A673 (cell line): ENCODE measurements at regions not wholly inside any gene's neighbourhood (a gene's known extent, or its start where the extent isn't known, plus 50 kb on each side); places are given as distances from the start of the nearest gene placed in this dataset.

Experiments used
- BruUV-seq: library from RNA; stranded (reverse); fragments of 400-500 nt; replicated peaks from 2 replicates; lab custom pipeline; 2021; lab: Mats Ljungman, UMichigan
- CTCF ChIA-PET: fragments of 300-600 bp; sonication (Branson Sonifier 250); formaldehyde crosslinking; loops from one replicate; lab custom pipeline; 2022; ENCODE audit warnings: antibody characterized with exemption; lab: Charles Lee
- POLR2A ChIA-PET: fragments of 300-600 bp; sonication (Branson Sonifier 250); formaldehyde crosslinking; loops from one replicate; lab custom pipeline; 2022; ENCODE audit warnings: antibody characterized with exemption; ENCODE audit not compliant: low non-redundant PET; lab: Charles Lee
- DNase-seq: peaks from one replicate; pipeline ENCODE4 v3.0.0-alpha.2; 2015; ENCODE audit warnings: low spot score
- H3K27ac ChIP-seq: fragments of 200-600 bp; sonication (generic); 2 replicates; pipeline ENCODE4 v1.5.1; 2016; ENCODE audit warnings: mixed run types, low read depth, mild to moderate bottlenecking, mixed read lengths, antibody characterized with exemption, low read length; ENCODE audit not compliant: poor library complexity, severe bottlenecking
- H3K27me3 ChIP-seq: fragments of 200-600 bp; sonication (generic); replicated peaks from 2 replicates; pipeline ENCODE4 v1.6.1; 2017; ENCODE audit warnings: mixed run types, low read depth, mild to moderate bottlenecking, mixed read lengths, antibody characterized with exemption, low read length; ENCODE audit not compliant: insufficient read depth, poor library complexity
- H3K36me3 ChIP-seq: fragments of 200-600 bp; sonication (generic); 2 replicates; pipeline ENCODE4 v1.6.1; 2016; ENCODE audit warnings: mixed run types, mild to moderate bottlenecking, mixed read lengths, antibody characterized with exemption, low read length; ENCODE audit not compliant: insufficient read depth, poor library complexity, severe bottlenecking
- H3K4me1 ChIP-seq: fragments of 200-600 bp; sonication (generic); 2 replicates; pipeline ENCODE4 v1.6.1; 2017; ENCODE audit warnings: mixed run types, mild to moderate bottlenecking, mixed read lengths, antibody characterized with exemption, low read length; ENCODE audit not compliant: insufficient read depth, poor library complexity, severe bottlenecking
- H3K4me3 ChIP-seq: fragments of 200-600 bp; sonication (generic); 2 replicates; pipeline ENCODE4 v1.5.1; 2016; ENCODE audit warnings: low read depth, mixed run types, mild to moderate bottlenecking, mixed read lengths, low read length; ENCODE audit not compliant: poor library complexity, severe bottlenecking
- H3K9me3 ChIP-seq: fragments of 200-600 bp; sonication (generic); 2 replicates; pipeline ENCODE4 v1.6.1; 2016; ENCODE audit warnings: mixed run types, low read depth, mild to moderate bottlenecking, mixed read lengths, antibody characterized with exemption, low read length; ENCODE audit not compliant: poor library complexity, severe bottlenecking
- EZH2 ChIP-seq: fragments of 200-600 bp; sonication (generic); IDR thresholded peaks from 2 replicates; pipeline ENCODE4 v1.6.1; 2017; ENCODE audit warnings: borderline replicate concordance, low read depth, mild to moderate bottlenecking, mixed read lengths, antibody characterized with exemption, low read length; ENCODE audit not compliant: poor library complexity, severe bottlenecking
- intact Hi-C: fragments of 100-400 bp; cut with micrococcal nuclease; formaldehyde crosslinking; loops from one replicate; pipeline ENCODE4 v1.10.0; 2022; ENCODE audit not compliant: unreplicated experiment
- TF ChIP-seq, protein P1 (sequence below): fragments of 300-800, 200-600 bp; sonication (generic); conservative IDR thresholded peaks from 2 replicates; pipeline ENCODE4 v1.5.1; 2017; ENCODE audit warnings: low read depth, mild to moderate bottlenecking, antibody characterized with exemption, low read length, moderate library complexity, mixed read lengths

- intact Hi-C loops: no loop called here
- ChIA-PET CTCF (no interaction called here), POLR2A (no interaction called here)
- TF ChIP-seq, protein P1, sequence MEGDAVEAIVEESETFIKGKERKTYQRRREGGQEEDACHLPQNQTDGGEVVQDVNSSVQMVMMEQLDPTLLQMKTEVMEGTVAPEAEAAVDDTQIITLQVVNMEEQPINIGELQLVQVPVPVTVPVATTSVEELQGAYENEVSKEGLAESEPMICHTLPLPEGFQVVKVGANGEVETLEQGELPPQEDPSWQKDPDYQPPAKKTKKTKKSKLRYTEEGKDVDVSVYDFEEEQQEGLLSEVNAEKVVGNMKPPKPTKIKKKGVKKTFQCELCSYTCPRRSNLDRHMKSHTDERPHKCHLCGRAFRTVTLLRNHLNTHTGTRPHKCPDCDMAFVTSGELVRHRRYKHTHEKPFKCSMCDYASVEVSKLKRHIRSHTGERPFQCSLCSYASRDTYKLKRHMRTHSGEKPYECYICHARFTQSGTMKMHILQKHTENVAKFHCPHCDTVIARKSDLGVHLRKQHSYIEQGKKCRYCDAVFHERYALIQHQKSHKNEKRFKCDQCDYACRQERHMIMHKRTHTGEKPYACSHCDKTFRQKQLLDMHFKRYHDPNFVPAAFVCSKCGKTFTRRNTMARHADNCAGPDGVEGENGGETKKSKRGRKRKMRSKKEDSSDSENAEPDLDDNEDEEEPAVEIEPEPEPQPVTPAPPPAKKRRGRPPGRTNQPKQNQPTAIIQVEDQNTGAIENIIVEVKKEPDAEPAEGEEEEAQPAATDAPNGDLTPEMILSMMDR: no peak
- TF ChIP-seq EZH2: no peak
- H3K36me3 ChIP-seq: no peaks in the 10 kb centered on the region
- no TSS peak for BruUV-seq
- no peak overlapping the region for H3K27ac ChIP-seq
- H3K4me3 ChIP-seq: no peak overlapping the region
- H3K9me3 ChIP-seq: no peaks in the 10 kb centered on the region
- no peak for DNase-seq
- no peaks in the 10 kb centered on the region for H3K4me1 ChIP-seq
- no peaks in the 10 kb centered on the region for H3K27me3 ChIP-seq
These were observed 311.5 kb downstream of the SV2B start for GRCh38 chr15:91411586-91411985.

DNA sequence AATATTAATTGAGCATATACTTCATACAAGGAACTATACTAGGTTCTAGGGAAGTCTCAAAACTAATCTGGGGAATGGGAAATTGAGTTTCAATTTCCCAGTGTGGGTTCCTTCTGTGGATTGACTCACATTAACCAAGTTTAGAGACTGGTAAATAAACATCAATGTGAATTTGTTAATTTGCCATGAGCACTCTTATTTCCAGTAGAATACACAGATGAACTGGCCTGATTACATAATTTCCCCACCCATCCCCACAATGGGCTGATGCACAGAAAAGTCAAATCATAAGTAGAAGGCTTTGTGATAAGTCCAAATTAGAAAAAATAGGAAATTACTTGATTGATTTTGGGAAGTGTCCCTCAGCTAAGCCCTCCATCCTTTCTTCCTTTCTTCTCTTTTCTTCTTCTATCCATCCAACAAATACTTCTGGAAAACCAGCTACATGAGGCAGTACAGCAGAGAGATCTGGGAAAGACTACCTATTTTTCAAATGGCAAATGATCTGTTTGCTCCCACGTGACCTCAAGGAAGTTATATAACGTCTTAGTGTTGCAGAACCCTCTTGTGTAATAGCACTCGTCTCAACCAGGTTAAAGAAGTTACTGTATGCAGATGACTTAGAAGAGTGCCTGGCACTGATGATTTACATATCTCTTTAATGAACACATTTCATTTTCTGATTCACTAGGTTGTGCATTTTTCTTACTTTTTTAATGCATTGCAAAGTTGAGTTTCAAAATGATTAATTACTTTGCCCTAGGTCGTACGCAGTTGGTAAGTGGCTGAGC is 312.3 kb downstream of the SV2B start:
- no TSS peak for BruUV-seq
- no peak for TF ChIP-seq EZH2
- TF ChIP-seq, protein P1: no peak
- Histone ChIP-seq H3K36me3 (no peaks in the 10 kb centered on the region), H3K27me3 (no peaks in the 10 kb centered on the region), H3K4me3 (no peak overlapping the region), H3K9me3 (no peaks in the 10 kb centered on the region), H3K27ac (no peak overlapping the region), H3K4me1 (no peaks in the 10 kb centered on the region)
- intact Hi-C loops: no loop called here
- POLR2A ChIA-PET: no interaction called here
- no peak for DNase-seq
- CTCF ChIA-PET: no interaction called here

GRCh38 chr15:91413142-91413541 is 313.1 kb downstream of the SV2B start:
- CTCF ChIA-PET: no interaction called here
- intact Hi-C loops: no loop called here
- no peak for DNase-seq

More at GRCh38 chr15:91413142-91413541, 313.1 kb downstream of the SV2B start:
- no TSS peak for BruUV-seq
- TF ChIP-seq, protein P1: no peak
- no peak for TF ChIP-seq EZH2
- Histone ChIP-seq H3K36me3 (no peaks in the 10 kb centered on the region), H3K27ac (no peak overlapping the region), H3K4me1 (no peaks in the 10 kb centered on the region), H3K27me3 (no peaks in the 10 kb centered on the region), H3K4me3 (no peak overlapping the region), H3K9me3 (no peaks in the 10 kb centered on the region)
- POLR2A ChIA-PET: no interaction called here
